Testis (tissue), 2 donors: ENCODE measurements at regions not wholly inside any gene's neighbourhood (a gene's known extent, or its start where the extent isn't known, plus 50 kb on each side); places are given as distances from the start of the nearest gene placed in this dataset.

Experiments used
- CTCF ChIP-seq, 3 experiments: fragments of 450-650 bp in 2 of 3; fragments of 200-600 bp in 1 of 3; sonication (generic) in 1 of 3; IDR thresholded peaks; one replicate each; pipeline ENCODE4 v1.5.1; 2016 to 2019; ENCODE audit warnings: antibody characterized with exemption in 3 of 3, mild to moderate bottlenecking in 2 of 3, moderate library complexity in 1 of 3
- POLR2A ChIP-seq: fragments of 450-650 bp; IDR thresholded peaks from one replicate; pipeline ENCODE4 v1.6.1; 2017; ENCODE audit warnings: antibody characterized with exemption, mild to moderate bottlenecking, moderate library complexity

GRCh38 chr10:123380491-123381085 is 226.4 kb downstream of the BUB3 start:
- TF ChIP-seq CTCF (IDR thresholded peaks at IDR 0.05) = no peak
- TF ChIP-seq POLR2A = no peak
